Upper lobe of left lung (tissue), 6 donors: ENCODE measurements at regions not wholly inside any gene's neighbourhood (a gene's known extent, or its start where the extent isn't known, plus 50 kb on each side); places are given as distances from the start of the nearest gene placed in this dataset.

Experiments used
- ATAC-seq, 2 donors: fragments of 200-7000 bp; cut with Tn5 transposase; one replicate each; pipeline ENCODE4 v1.9.1; 2022; ENCODE audit warnings: mild to moderate bottlenecking in 2 of 2, moderate library complexity in 2 of 2; ENCODE audit not compliant: low FRiP score in 2 of 2
- DNase-seq, 2 donors: peaks; one replicate each; pipeline ENCODE4 v3.0.0-alpha.2; 2019 to 2020
- H3K27ac ChIP-seq, 4 donors: fragments of 200-600 bp; sonication (generic); one replicate each; pipeline ENCODE4 v1.5.1; 2016 to 2019
- H3K27me3 ChIP-seq, 4 donors: fragments of 200-600 bp; sonication (generic); one replicate each; pipeline ENCODE4 v1.5.1; 2017 to 2019
- H3K36me3 ChIP-seq, 4 donors: fragments of 200-600 bp; sonication (generic); one replicate each; pipeline ENCODE4 v1.5.1; 2016 to 2019
- H3K4me1 ChIP-seq, 4 donors: fragments of 200-600 bp; sonication (generic); one replicate each; pipeline ENCODE4 v1.5.1; 2018 to 2019
- H3K4me3 ChIP-seq, 4 donors: fragments of 200-600 bp; sonication (generic); one replicate each; pipeline ENCODE4 v1.5.1; 2017 to 2019; ENCODE audit warnings: mild to moderate bottlenecking in 2 of 4, moderate library complexity in 1 of 4
- H3K9me3 ChIP-seq, 4 donors: fragments of 200-600 bp; sonication (generic); one replicate each; pipeline ENCODE4 v1.5.1; 2018 to 2019
- CTCF ChIP-seq, 6 experiments: fragments of 450-650 bp in 4 of 6; fragments of 200-600 bp in 2 of 6; sonication (generic) in 2 of 6; IDR thresholded peaks; one replicate each; pipeline ENCODE4 v1.5.1; 2016 to 2019; ENCODE audit warnings: antibody characterized with exemption in 6 of 6
- EP300 ChIP-seq, 4 donors: sonication (generic); formaldehyde crosslinking; IDR thresholded peaks; one replicate each; pipeline ENCODE4 v1.5.1; 2017; ENCODE audit warnings: antibody characterized with exemption in 4 of 4, control low read depth in 2 of 4
- POLR2A ChIP-seq, 4 donors: fragments of 450-650 bp; IDR thresholded peaks; one replicate each; pipeline ENCODE4 v1.5.1; 2016 to 2017; ENCODE audit warnings: antibody characterized with exemption in 4 of 4, mild to moderate bottlenecking in 2 of 4
- POLR2AphosphoS5 ChIP-seq, 2 donors: sonication (generic); formaldehyde crosslinking; IDR thresholded peaks; one replicate each; pipeline ENCODE4 v1.5.1; 2017; ENCODE audit warnings: antibody characterized with exemption in 2 of 2
- WGBS, 2 donors: methylation state at CpG; one replicate each; pipeline ENCODE4 v1.1.5; 2017 to 2018; 5-methylcytosine and 5-hydroxymethylcytosine counted together
- donor health status: DM: no; HTN: no; CAD: no; lungs with moderate emphysema.
- donor health status: DM: no; HTN: yes; CAD: no; lungs with severe emphysema.

DNA sequence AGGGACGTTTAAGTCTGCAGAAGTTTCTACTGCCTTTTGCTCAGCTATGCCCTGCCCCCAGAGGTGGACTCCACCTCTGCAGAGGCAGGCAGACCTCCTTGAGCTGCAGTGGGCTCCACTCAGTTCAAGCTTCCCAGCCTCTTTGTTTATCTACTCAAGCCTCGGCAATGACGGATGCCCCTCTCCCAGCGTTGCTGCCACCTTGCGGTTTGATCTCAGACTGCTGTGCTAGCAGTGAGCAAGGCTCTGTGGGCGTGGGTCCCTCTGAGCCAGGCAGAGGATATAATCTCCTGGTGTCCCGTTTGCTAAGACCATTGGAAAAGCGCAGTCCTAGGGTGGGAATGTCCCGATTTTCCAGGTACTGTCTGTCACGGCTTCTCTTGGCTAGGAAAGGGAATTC, 2188.5 kb upstream of the WWC1 start:
- no peak overlapping the region for H3K27ac ChIP-seq
- no peaks in the 10 kb centered on the region for H3K36me3 ChIP-seq
- peaks cover 0 to 9% (median 0%) of the 10 kb centered on the region in 4 donors for H3K9me3 ChIP-seq
- 91 to 92% methylated on average over 8 to 10 of the region's 10 CpGs for WGBS, 2 donors
- TF ChIP-seq POLR2A (IDR thresholded peaks at IDR 0.05) (no peak), EP300 (IDR thresholded peaks at IDR 0.05) (no peak), POLR2AphosphoS5 (IDR thresholded peaks at IDR 0.05) (no peak), CTCF (IDR thresholded peaks at IDR 0.05) (no peak)
- ATAC-seq (no peak), DNase-seq (no peak)
- no peaks in the 10 kb centered on the region for H3K4me1 ChIP-seq
- no peak overlapping the region for H3K4me3 ChIP-seq
- no peaks in the 10 kb centered on the region for H3K27me3 ChIP-seq

DNA sequence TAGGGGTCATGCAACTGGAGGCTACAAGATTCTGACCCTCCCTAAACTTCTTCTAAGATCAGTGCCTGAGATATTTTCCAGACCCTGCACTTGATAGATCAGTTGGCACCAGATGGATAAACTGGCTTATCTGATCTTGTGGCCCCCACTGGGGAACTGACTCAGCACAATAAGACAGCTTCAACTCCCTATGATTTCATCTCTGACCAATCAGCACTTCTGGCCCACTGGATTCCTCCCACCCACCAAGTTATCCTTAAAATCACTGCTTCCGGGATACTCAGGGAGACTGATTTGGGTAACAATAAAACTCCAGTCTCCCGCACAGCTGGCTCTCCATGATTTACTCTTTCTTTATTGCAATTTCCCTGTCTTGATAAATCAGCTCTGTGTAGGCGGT, 2180.4 kb upstream of the WWC1 start:
- Histone ChIP-seq H3K4me3 (no peak overlapping the region), H3K27me3 (no peaks in the 10 kb centered on the region), H3K27ac (no peak overlapping the region), H3K4me1 (no peaks in the 10 kb centered on the region), H3K9me3 (no peaks in the 10 kb centered on the region), H3K36me3 (no peaks in the 10 kb centered on the region)
- 81 to 85% methylated on average over 3 of the region's 3 CpGs for WGBS, 2 donors
- ATAC-seq (no peak), DNase-seq (no peak)
- TF ChIP-seq POLR2A (IDR thresholded peaks at IDR 0.05) = no peak
- no peak for TF ChIP-seq EP300 (IDR thresholded peaks at IDR 0.05)
- TF ChIP-seq POLR2AphosphoS5 (IDR thresholded peaks at IDR 0.05) = no peak
- TF ChIP-seq CTCF (IDR thresholded peaks at IDR 0.05) = no peak

- peak in 1 of 2 donors; percentile 83 for ATAC-seq
Measured at GRCh38 chr5:166117072-166118066, 2174.1 kb upstream of the WWC1 start.

GRCh38 chr5:166119506-166119905, 2171.9 kb upstream of the WWC1 start:
- WGBS, 2 donors = 81 to 86% methylated on average over 2 of the region's 2 CpGs
- Histone ChIP-seq H3K4me3 (no peak overlapping the region), H3K36me3 (no peaks in the 10 kb centered on the region), H3K4me1 (no peaks in the 10 kb centered on the region), H3K27ac (no peak overlapping the region), H3K9me3 (no peaks in the 10 kb centered on the region), H3K27me3 (no peaks in the 10 kb centered on the region)
- ATAC-seq (no peak), DNase-seq (no peak)
- no peak for TF ChIP-seq POLR2AphosphoS5 (IDR thresholded peaks at IDR 0.05)
- TF ChIP-seq POLR2A (IDR thresholded peaks at IDR 0.05) = no peak
- no peak for TF ChIP-seq EP300 (IDR thresholded peaks at IDR 0.05)
- no peak for TF ChIP-seq CTCF (IDR thresholded peaks at IDR 0.05)

More at GRCh38 chr5:166117072-166118066, 2174.1 kb upstream of the WWC1 start:
- no peak overlapping the region for H3K4me3 ChIP-seq
- no peaks in the 10 kb centered on the region for H3K36me3 ChIP-seq
- no peaks in the 10 kb centered on the region for H3K4me1 ChIP-seq
- H3K27ac ChIP-seq = no peak overlapping the region
- WGBS, 2 donors = 85 to 88% methylated on average over 4 of the region's 4 CpGs
- no peak for DNase-seq
- no peaks in the 10 kb centered on the region for H3K9me3 ChIP-seq
- TF ChIP-seq CTCF (IDR thresholded peaks at IDR 0.05) (no peak), POLR2A (IDR thresholded peaks at IDR 0.05) (no peak), EP300 (IDR thresholded peaks at IDR 0.05) (no peak), POLR2AphosphoS5 (IDR thresholded peaks at IDR 0.05) (no peak)
- no peaks in the 10 kb centered on the region for H3K27me3 ChIP-seq
